ENCODE measurements at regions not wholly inside any gene's neighbourhood (a gene's known extent, or its start where the extent isn't known, plus 50 kb on each side); places are given as distances from the start of the nearest gene placed in this dataset.

- no peak for TF ChIP-seq CTCF (IDR thresholded peaks at IDR 0.05; ENCODE audit: extremely low read depth in 1 of 2, insufficient read depth in 1 of 2, low read depth in 1 of 2, low read length in 2 of 2)
- TF ChIP-seq POLR2A (IDR thresholded peaks at IDR 0.05; ENCODE audit: low read depth, low read length), result no peak
- TF ChIP-seq MAX (IDR thresholded peaks at IDR 0.05; ENCODE audit: insufficient read depth, insufficient read length), result no peak
- no peak for TF ChIP-seq EZH2 (IDR thresholded peaks at IDR 0.05; ENCODE audit: borderline replicate concordance, low read depth, low read length, severe bottlenecking)
- TF ChIP-seq POLR2AphosphoS5 (IDR thresholded peaks at IDR 0.05; ENCODE audit: insufficient read depth, low read depth, low read length), result no peak
These were observed 990.6 kb upstream of the TYRP1 start for GRCh38 chr9:11702548-11702947.
